Stimulated activated CD8-positive, alpha-beta memory T cell treated with anti-CD3 and anti-CD28 coated beads, Interleukin-2, amount 100 ng/mL, for 48 hours (primary cell): ENCODE measurements at regions not wholly inside any gene's neighbourhood (a gene's known extent, or its start where the extent isn't known, plus 50 kb on each side); places are given as distances from the start of the nearest gene placed in this dataset.
A peak's percentile ranks its signal among the peaks of the same experiment; 100 is the strongest.
"Not testable (repeated sequence)": the region's sequence is repeated elsewhere in the genome, so short reads cannot be mapped to it uniquely, and the experiment has no call there.

ENCODE experiments used
- DNase-seq, 2 donors: peaks; one replicate each; pipeline ENCODE4 v3.0.0-alpha.2; 2020; ENCODE audit warnings: low read depth in 2 of 2

DNA sequence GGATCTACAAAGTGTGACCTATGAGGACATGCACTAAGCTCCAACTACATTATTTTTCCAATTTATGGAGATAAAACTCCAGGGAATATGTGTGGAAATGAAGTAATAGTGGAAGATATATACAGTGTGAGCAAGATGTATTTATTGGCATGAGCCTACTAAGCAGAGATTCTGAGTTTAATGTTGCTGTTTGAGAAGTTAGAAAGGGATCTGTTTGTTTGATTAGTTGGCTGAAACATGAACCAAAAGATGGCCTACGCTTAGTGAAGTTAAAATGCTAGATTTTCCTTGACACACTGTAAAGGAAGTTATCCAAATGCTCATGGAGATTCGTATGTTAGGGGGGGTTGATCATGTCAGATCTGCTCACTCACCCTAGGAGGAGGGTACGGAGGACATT, 621.7 kb downstream of the TMEM182 start:
- no peak for DNase-seq

DNA sequence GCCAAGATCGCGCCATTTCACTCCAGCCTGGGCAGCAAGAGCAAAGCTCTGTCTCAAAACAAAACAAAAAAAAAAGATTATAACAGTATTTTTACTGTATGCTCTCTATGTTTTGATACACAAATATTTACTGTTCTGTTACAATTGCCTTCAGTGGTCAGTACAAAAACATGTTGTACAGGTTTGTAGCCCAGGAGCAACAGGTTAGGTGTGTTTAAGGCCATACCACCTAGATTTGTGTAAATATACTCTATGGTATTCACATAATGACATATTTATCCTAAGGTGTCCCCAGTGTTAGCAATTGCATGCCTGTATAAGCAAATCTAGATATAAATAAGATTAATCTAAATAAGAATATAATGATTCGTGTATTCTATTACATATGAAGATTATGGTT, 625.0 kb downstream of the TMEM182 start:
- no peak for DNase-seq

- DNase-seq = no peak
These were observed 626.1 kb downstream of the TMEM182 start for GRCh38 chr2:103387888-103388287.

- no peak for DNase-seq
These were observed 634.3 kb downstream of the TMEM182 start for GRCh38 chr2:103396152-103396551.

DNA sequence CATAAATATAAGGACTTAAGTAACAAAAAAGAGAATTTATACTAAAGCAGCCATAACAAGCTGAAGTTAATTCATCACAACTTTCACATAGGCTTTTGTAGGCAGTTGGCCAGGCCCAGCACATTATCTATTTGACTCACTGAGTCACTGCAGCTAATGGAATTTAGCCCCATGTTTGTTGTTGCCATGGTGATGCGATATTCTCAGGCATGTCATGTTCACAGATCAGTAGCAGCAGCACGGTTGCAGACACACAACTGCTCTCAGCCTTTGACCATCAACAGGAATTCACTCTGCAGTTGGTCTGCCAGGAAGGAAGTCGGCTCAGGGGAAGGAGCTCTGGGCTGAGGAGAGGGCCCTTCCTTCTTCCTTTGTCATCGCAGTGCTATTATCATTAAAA, 639.8 kb downstream of the TMEM182 start:
- no peak for DNase-seq

DNA sequence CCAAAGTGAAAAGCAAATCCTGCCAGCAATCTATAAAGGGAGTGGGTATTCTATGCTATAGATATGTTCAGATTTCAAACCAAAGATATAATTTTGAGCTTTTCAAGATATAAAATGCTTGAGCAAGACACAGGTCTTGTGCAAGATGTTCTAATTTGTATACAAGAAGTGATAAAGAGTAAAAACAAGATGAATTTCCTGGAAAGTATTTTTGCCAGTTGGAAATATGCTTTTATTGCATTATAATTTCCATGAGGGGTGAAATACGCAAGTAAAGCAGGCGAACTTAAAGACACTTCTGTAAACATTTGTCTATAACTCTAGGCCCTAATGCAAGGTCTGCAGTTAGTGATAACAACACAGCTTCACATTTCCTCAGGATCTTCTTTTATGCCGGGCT, 640.5 kb downstream of the TMEM182 start:
- DNase-seq = no peak

GRCh38 chr2:103402944-103403343, 641.1 kb downstream of the TMEM182 start:
- no peak for DNase-seq

GRCh38 chr2:103403388-103403787, 641.6 kb downstream of the TMEM182 start:
- DNase-seq = not testable (repeated sequence)

GRCh38 chr2:103410221-103410620, 648.4 kb downstream of the TMEM182 start:
- no peak for DNase-seq

GRCh38 chr2:103419506-103419905, 657.7 kb downstream of the TMEM182 start:
- DNase-seq = no peak

DNA sequence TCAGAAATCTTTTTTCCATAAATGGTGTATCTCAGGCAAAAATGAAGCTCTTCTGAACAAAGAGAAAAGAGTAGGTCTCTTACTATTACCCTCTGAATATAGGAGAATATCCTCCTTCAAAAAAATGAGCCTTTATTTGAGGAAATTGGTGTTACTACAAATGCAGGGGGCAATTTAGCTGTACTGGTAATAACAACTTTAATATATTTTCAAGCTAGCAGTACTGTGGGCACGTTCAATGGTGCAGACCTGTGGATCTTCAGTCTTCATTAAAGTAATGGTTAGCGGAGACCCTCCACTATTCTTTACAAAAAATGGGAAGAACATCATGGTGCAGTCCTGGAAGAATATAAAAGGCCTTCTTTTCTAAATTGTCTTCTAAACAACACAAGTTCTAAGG, 661.3 kb downstream of the TMEM182 start:
- DNase-seq = no peak

DNA sequence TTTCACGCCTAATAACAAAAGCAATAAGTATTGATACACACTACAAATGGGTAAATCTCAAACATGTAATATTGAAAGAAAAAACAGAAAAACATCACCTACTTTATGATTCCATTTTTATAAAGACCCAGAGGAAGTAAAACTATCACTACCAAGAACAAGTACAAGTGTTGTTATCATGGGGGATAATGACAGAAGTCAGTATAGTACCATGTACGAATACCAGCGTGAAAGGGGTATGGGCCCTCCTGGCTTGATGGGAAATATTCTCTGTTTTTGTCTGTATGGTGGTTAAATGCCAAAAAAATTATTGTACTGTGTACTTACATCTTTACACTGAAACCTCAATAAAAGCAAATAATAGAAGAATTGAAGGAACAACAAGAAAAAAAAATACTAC, 665.7 kb downstream of the TMEM182 start:
- DNase-seq = no peak

DNA sequence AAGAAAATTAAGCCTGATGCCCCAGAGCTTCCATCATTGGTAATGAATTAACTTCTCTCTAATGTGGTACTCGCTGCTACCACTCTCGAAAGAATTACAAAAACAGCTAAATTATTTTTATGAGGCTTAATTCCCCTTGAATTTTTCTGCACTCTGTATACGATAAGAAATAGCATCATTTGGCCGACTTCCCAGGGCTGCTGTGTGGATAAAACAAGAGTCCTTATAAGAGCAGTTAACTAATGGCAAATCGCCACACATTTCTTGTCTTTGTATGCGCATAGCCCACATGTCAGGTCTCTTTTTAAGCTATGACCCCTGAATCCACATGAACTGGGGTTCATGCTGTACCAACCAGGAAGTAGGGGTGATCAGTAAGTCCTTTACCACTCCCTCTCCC, 668.4 kb downstream of the TMEM182 start:
- DNase-seq = no peak

- DNase-seq = peak in 1 of 2 donors; percentile 1
These were observed 673.2 kb downstream of the TMEM182 start for GRCh38 chr2:103435010-103435409.

DNA sequence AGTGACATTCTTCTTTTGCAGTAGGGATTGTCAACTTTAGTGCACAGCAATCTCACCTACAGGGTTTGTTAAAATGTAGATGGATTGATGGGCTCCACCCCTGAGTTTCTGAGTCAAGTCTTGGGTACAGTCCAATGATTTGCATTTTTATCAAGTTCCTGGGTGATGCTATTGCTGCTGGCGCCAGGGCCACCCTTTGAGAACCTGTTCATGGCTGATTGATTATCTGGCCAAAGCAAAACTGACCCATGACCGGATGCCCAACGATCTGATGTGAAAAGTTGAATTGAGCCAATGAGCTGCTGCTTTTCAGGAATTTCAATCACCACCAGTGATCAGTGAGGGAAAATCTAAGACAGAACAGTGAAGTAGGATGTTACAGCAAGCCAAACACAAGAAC, 675.3 kb downstream of the TMEM182 start:
- DNase-seq = no peak

DNA sequence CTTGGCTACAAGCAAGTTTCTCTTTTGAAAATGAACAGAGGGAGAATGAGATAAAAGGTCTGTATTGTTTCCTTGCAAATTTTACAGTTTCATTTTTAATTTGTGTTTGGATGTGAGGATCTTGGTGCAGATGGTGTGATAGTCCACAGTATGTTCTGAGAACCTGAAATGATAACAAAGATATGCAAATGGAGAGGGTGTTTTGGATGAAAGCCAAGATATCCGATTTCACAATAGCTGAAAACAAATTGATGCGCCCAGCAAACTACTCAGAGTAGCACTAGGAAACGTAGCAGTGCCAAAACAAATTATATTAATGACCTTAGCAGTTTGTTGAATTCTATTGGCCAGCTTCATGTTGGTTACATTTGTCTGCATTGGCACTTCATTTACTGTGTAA, 683.5 kb downstream of the TMEM182 start:
- no peak for DNase-seq

DNA sequence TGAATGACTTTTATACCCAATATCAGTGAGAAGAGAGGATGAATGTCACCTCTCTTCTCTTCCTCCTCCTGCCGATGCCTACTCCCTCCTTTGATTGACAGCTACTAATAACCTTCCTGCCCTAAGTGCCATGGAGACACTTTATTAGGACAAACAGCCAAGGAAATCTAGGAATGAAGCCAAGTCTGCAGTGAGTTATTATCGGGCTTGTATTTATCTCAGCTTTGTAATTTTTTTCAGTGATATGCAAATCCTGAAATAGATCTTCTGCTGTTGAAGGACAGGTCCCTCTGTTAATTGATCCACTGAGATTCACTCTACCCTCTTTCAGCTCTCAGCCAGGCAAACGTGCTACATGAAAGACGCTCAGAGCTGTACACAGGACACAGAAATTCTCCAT, 686.7 kb downstream of the TMEM182 start:
- no peak for DNase-seq

GRCh38 chr2:103451283-103451682, 689.5 kb downstream of the TMEM182 start:
- DNase-seq = no peak

GRCh38 chr2:103459283-103459682, 697.5 kb downstream of the TMEM182 start:
- no peak for DNase-seq

- DNase-seq = no peak
These were observed 700.3 kb downstream of the TMEM182 start for GRCh38 chr2:103462101-103462500.

DNA sequence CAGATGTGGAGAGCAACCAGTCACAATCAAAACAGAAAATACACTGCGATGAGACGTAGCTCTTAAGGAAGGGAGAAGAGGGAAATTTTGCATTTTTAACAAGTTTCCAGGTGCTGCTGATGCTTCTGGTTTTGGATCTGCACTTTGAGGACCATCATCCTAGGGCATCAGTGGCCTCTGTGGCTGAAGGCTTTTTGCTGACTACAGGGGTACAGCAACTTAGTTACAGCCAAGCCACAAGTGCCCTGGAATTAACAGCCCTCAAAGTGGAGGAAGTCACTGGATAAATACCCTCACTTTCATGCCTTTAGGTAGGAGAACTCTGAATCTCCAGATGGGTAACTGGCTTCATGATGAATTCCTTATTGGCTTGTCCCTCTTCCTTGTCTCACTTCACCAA, 700.9 kb downstream of the TMEM182 start:
- DNase-seq = no peak

- DNase-seq = no peak
These were observed 703.0 kb downstream of the TMEM182 start for GRCh38 chr2:103464831-103465230.

- DNase-seq = no peak
These were observed 708.0 kb downstream of the TMEM182 start for GRCh38 chr2:103469800-103470199.

- DNase-seq = no peak
These were observed 723.1 kb downstream of the TMEM182 start for GRCh38 chr2:103484906-103485305.

GRCh38 chr2:103496850-103497249, 735.0 kb downstream of the TMEM182 start:
- no peak for DNase-seq
